ENCODE measurements at regions not wholly inside any gene's neighbourhood (a gene's known extent, or its start where the extent isn't known, plus 50 kb on each side); places are given as distances from the start of the nearest gene placed in this dataset.

DNA sequence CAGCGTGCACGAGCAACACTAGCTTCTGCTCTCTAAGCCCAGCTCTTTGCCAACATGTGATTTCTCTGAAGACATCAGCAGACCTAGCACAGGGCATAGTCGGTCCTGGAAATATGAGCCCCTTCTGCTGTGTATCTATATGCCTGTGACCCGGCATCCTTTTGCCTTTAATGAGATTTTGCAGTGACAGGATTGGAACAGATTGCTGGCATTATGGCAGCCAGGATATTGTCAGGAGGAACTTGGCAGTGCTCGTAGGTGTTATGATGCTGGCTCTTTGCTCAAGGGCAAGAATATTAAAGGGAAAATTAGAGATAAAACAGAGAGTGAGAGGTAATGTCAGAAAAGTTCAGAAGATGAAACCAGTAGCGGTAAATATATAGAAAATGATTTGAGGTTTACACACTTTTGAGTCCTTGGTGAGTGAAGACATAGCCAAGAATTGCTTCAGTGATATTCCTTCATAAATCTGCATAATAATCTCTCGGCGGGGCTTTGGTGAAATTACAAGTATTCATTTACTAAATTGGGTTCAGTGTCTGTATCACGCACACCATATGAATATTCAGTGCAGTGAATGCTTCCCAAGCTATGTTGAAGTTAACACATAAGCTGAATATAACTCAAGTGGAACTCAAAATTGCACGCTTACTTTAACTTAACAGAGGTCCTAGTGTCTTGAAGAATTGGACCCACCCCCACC, 502.1 kb upstream of the NR3C2 start:
- H3K9me3 ChIP-seq (replicated peaks; ENCODE audit: control insufficient read depth, insufficient read depth, low read length), result no peaks in the 10 kb centered on the region
- H4K20me1 ChIP-seq (ENCODE audit: control insufficient read depth, insufficient read depth), result no peaks in the 10 kb centered on the region; the same call in 1 of the 2 replicates
- no peak overlapping the region for H3K4me3 ChIP-seq
- H3K4me1 ChIP-seq (ENCODE audit: control insufficient read depth, insufficient read depth, low read length), result no peaks in the 10 kb centered on the region
- ChIA-PET SMC1A (ENCODE audit: uncharacterized antibody, unreplicated experiment) (interaction anchor here (1.5 kb wide), 1 partner anchor 10 kb away, joined by 3 read pairs; no protein-coding TSS in a partner anchor), CTCF (no interaction called here), RAD21 (ENCODE audit: unreplicated experiment) (no interaction called here), POLR2A (no interaction called here)
- FAIRE-seq, result no peak
- H3K79me2 ChIP-seq (ENCODE audit: control insufficient read depth, insufficient read depth, low read length), result no peaks in the 10 kb centered on the region
- TF ChIP-seq, protein P1, sequence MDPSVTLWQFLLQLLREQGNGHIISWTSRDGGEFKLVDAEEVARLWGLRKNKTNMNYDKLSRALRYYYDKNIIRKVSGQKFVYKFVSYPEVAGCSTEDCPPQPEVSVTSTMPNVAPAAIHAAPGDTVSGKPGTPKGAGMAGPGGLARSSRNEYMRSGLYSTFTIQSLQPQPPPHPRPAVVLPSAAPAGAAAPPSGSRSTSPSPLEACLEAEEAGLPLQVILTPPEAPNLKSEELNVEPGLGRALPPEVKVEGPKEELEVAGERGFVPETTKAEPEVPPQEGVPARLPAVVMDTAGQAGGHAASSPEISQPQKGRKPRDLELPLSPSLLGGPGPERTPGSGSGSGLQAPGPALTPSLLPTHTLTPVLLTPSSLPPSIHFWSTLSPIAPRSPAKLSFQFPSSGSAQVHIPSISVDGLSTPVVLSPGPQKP (IDR thresholded peaks at IDR 0.05; ENCODE audit: low read depth, low read length), result no peak
- no peak for DNase-seq (ENCODE audit: low read depth, low spot score)
- no TSS peak for BruUV-seq (replicated peaks)
- ATAC-seq, result no peak
- H3K9ac ChIP-seq (ENCODE audit: control insufficient read depth, insufficient read depth, low read length), result no peak overlapping the region
- in situ Hi-C loops (cut with MboI) (no loop called here), intact Hi-C loops (cut with micrococcal nuclease; ENCODE audit: unreplicated experiment) (no loop called here)
- no peak overlapping the region for H2AFZ ChIP-seq (ENCODE audit: control insufficient read depth, low read depth, low read length)
- no peaks in the 10 kb centered on the region for H3K27me3 ChIP-seq (replicated peaks in 1 of 2; ENCODE audit: control insufficient read depth in 2 of 2, insufficient read depth in 2 of 2, low read length in 1 of 2)
- H3K36me3 ChIP-seq (ENCODE audit: control insufficient read depth in 2 of 2, insufficient read depth in 2 of 2, low read length in 1 of 2), result no peaks in the 10 kb centered on the region
- no peak overlapping the region for H3K4me2 ChIP-seq (ENCODE audit: control insufficient read depth, insufficient read depth)
- no peak overlapping the region for H3K27ac ChIP-seq (ENCODE audit: control insufficient read depth, insufficient read depth)
- 20% methylated on average over 10 of the region's 10 CpGs for WGBS (ENCODE audit: insufficient coverage, insufficient replicate concordance, low lambda C conversion rate, missing lambda C conversion rate)

DNA sequence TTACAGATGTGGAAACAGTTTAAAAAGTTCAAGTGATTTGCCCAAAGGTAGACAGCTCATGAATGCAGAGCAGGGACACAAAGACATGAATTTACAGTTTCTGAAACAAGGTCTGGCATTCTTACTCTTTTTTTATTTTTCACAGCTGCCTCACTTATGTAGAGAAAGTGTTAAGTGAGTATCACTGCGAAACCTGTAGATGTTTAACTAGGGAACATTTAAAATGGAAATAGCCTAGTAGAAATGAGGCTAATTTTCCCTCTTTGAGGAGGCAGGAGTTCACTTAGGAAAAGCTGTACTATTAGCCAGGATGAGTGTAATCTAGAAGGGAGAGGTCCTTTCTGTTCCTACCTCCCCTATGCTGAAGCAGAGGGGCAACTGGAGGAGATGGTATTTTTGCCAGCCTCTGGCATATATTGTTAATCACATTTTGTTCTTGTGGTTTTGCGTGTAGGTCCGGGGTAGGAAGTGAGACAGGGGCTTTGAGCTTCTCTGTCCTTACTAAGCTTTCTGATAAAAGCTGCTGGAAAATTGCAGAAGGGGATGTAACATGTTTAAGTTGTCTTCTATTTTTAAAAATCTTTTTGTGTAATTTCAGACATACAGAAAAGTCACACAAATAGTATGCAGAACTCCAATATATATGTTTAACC, 492.8 kb upstream of the NR3C2 start:
- Histone ChIP-seq H3K36me3 (ENCODE audit: control insufficient read depth in 2 of 2, insufficient read depth in 2 of 2, low read length in 1 of 2) (no peaks in the 10 kb centered on the region), H4K20me1 (ENCODE audit: control insufficient read depth, insufficient read depth) (no peaks in the 10 kb centered on the region), H3K4me3 (no peak overlapping the region), H3K9ac (ENCODE audit: control insufficient read depth, insufficient read depth, low read length) (no peak overlapping the region), H3K79me2 (ENCODE audit: control insufficient read depth, insufficient read depth, low read length) (no peaks in the 10 kb centered on the region), H3K9me3 (replicated peaks; ENCODE audit: control insufficient read depth, insufficient read depth, low read length) (no peaks in the 10 kb centered on the region), H3K4me1 (ENCODE audit: control insufficient read depth, insufficient read depth, low read length) (no peaks in the 10 kb centered on the region), H3K4me2 (ENCODE audit: control insufficient read depth, insufficient read depth) (no peak overlapping the region), H3K27ac (ENCODE audit: control insufficient read depth, insufficient read depth) (no peak overlapping the region), H2AFZ (ENCODE audit: control insufficient read depth, low read depth, low read length) (no peak overlapping the region), H3K27me3 (replicated peaks in 1 of 2; ENCODE audit: control insufficient read depth in 2 of 2, insufficient read depth in 2 of 2, low read length in 1 of 2) (no peaks in the 10 kb centered on the region; a peak in 1 of 4 replicates)
- ChIA-PET POLR2A (no interaction called here), RAD21 (ENCODE audit: unreplicated experiment) (no interaction called here), SMC1A (ENCODE audit: uncharacterized antibody, unreplicated experiment) (no interaction called here), CTCF (no interaction called here)
- intact Hi-C loops (cut with micrococcal nuclease; ENCODE audit: unreplicated experiment) (no loop called here), in situ Hi-C loops (cut with MboI) (no loop called here)
- FAIRE-seq, result no peak
- no peak for ATAC-seq
- no TSS peak for BruUV-seq (replicated peaks)
- WGBS (ENCODE audit: insufficient coverage, insufficient replicate concordance, low lambda C conversion rate, missing lambda C conversion rate), result 24% methylated on average over 3 of the region's 3 CpGs
- DNase-seq (ENCODE audit: low read depth, low spot score), result no peak
- TF ChIP-seq, protein P2, sequence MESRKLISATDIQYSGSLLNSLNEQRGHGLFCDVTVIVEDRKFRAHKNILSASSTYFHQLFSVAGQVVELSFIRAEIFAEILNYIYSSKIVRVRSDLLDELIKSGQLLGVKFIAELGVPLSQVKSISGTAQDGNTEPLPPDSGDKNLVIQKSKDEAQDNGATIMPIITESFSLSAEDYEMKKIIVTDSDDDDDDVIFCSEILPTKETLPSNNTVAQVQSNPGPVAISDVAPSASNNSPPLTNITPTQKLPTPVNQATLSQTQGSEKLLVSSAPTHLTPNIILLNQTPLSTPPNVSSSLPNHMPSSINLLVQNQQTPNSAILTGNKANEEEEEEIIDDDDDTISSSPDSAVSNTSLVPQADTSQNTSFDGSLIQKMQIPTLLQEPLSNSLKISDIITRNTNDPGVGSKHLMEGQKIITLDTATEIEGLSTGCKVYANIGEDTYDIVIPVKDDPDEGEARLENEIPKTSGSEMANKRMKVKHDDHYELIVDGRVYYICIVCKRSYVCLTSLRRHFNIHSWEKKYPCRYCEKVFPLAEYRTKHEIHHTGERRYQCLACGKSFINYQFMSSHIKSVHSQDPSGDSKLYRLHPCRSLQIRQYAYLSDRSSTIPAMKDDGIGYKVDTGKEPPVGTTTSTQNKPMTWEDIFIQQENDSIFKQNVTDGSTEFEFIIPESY (IDR thresholded peaks at IDR 0.05), result no peak
- TF ChIP-seq, protein P3, sequence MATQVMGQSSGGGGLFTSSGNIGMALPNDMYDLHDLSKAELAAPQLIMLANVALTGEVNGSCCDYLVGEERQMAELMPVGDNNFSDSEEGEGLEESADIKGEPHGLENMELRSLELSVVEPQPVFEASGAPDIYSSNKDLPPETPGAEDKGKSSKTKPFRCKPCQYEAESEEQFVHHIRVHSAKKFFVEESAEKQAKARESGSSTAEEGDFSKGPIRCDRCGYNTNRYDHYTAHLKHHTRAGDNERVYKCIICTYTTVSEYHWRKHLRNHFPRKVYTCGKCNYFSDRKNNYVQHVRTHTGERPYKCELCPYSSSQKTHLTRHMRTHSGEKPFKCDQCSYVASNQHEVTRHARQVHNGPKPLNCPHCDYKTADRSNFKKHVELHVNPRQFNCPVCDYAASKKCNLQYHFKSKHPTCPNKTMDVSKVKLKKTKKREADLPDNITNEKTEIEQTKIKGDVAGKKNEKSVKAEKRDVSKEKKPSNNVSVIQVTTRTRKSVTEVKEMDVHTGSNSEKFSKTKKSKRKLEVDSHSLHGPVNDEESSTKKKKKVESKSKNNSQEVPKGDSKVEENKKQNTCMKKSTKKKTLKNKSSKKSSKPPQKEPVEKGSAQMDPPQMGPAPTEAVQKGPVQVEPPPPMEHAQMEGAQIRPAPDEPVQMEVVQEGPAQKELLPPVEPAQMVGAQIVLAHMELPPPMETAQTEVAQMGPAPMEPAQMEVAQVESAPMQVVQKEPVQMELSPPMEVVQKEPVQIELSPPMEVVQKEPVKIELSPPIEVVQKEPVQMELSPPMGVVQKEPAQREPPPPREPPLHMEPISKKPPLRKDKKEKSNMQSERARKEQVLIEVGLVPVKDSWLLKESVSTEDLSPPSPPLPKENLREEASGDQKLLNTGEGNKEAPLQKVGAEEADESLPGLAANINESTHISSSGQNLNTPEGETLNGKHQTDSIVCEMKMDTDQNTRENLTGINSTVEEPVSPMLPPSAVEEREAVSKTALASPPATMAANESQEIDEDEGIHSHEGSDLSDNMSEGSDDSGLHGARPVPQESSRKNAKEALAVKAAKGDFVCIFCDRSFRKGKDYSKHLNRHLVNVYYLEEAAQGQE (IDR thresholded peaks at IDR 0.05; ENCODE audit: low read depth, low read length), result no peak
- TF ChIP-seq TCF7 (IDR thresholded peaks at IDR 0.05; ENCODE audit: borderline replicate concordance), result no peak
- no peak for TF ChIP-seq NRF1 (conservative IDR thresholded peaks at IDR 0.05; ENCODE audit: low read depth, low read length)
- TF ChIP-seq SMAD5 (IDR thresholded peaks at IDR 0.05; ENCODE audit: low read depth), result no peak

All from GM12878 (cell line).